Keratinocyte (primary cell): ENCODE measurements at regions not wholly inside any gene's neighbourhood (a gene's known extent, or its start where the extent isn't known, plus 50 kb on each side); places are given as distances from the start of the nearest gene placed in this dataset.

Experiments
- DNase-seq: peaks from one replicate; pipeline ENCODE4 v3.0.0-alpha.2; 2011; ENCODE audit warnings: low read depth, missing footprints, low spot score
- FAIRE-seq: peaks from 2 replicates; lab custom pipeline; 2011; peaks lifted over from hg19 to GRCh38; lab: Jason Lieb, UNC
- H2AFZ ChIP-seq: 2 replicates; pipeline ENCODE4 v1.6.0; 2012; ENCODE audit warnings: low read length, control low read depth, inconsistent platforms; ENCODE audit not compliant: control insufficient read depth
- H3K27ac ChIP-seq: 2 replicates; pipeline ENCODE4 v1.5.1; 2011; ENCODE audit warnings: low read length; ENCODE audit not compliant: control insufficient read depth, insufficient read depth
- H3K27me3 ChIP-seq: 3 replicates; pipeline ENCODE4 v1.6.0; 2011; ENCODE audit warnings: low read length; ENCODE audit not compliant: control insufficient read depth, insufficient read depth; ENCODE audit errors: extremely low read depth
- H3K36me3 ChIP-seq, 2 experiments: 2 replicates in 1 of 2; 3 replicates in 1 of 2; pipeline ENCODE4 v1.5.1; 2011; ENCODE audit warnings: low read length in 2 of 2, mild to moderate bottlenecking in 1 of 2; ENCODE audit not compliant: control insufficient read depth in 2 of 2, insufficient read depth in 2 of 2; ENCODE audit errors: extremely low read depth in 1 of 2
- H3K4me1 ChIP-seq: 3 replicates; pipeline ENCODE4 v1.5.1; 2011; ENCODE audit warnings: low read length; ENCODE audit not compliant: control insufficient read depth, insufficient read depth; ENCODE audit errors: extremely low read depth
- H3K4me2 ChIP-seq: 3 replicates; pipeline ENCODE4 v1.6.0; 2011; ENCODE audit warnings: low read depth, low read length; ENCODE audit not compliant: control insufficient read depth, insufficient read depth; ENCODE audit errors: extremely low read depth
- H3K4me3 ChIP-seq, 3 experiments: fragments of 200-600 bp in 1 of 3; sonication (generic) in 1 of 3; 2 replicates in 2 of 3; 3 replicates in 1 of 3; pipeline ENCODE4 v1.5.1; 2011 to 2016; ENCODE audit warnings: low read length in 3 of 3, mild to moderate bottlenecking in 3 of 3, control low read depth in 2 of 3, inconsistent platforms in 1 of 3, low read depth in 1 of 3, mixed read lengths in 1 of 3, mixed run types in 1 of 3, moderate library complexity in 1 of 3; ENCODE audit not compliant: control insufficient read depth in 2 of 3, insufficient read depth in 2 of 3; ENCODE audit errors: extremely low read depth in 1 of 3
- H3K79me2 ChIP-seq: 2 replicates; pipeline ENCODE4 v1.6.0; 2012; ENCODE audit warnings: low read length; ENCODE audit not compliant: control insufficient read depth, insufficient read depth
- H3K9ac ChIP-seq: 3 replicates; pipeline ENCODE4 v1.6.0; 2011; ENCODE audit warnings: low read length; ENCODE audit not compliant: control insufficient read depth, insufficient read depth; ENCODE audit errors: extremely low read depth
- H3K9me1 ChIP-seq: 3 replicates; pipeline ENCODE4 v1.6.0; 2011; ENCODE audit warnings: low read length; ENCODE audit not compliant: control insufficient read depth, insufficient read depth; ENCODE audit errors: extremely low read depth
- H3K9me3 ChIP-seq: 2 replicates; pipeline ENCODE4 v1.5.1; 2012; ENCODE audit warnings: low read depth, low read length; ENCODE audit not compliant: control insufficient read depth
- H4K20me1 ChIP-seq: 3 replicates; pipeline ENCODE4 v1.6.0; 2011; ENCODE audit warnings: low read length; ENCODE audit not compliant: control insufficient read depth, insufficient read depth; ENCODE audit errors: extremely low read depth
- CTCF ChIP-seq, 3 experiments: IDR thresholded peaks in 1 of 3; conservative IDR thresholded peaks in 1 of 3; optimal IDR thresholded peaks in 1 of 3; 2 replicates in 2 of 3; 3 replicates in 1 of 3; pipeline versions ENCODE3 to v1.5.1; 2011; ENCODE audit warnings: low read length in 3 of 3, mild to moderate bottlenecking in 3 of 3, moderate library complexity in 2 of 3, control low read depth in 1 of 3, inconsistent platforms in 1 of 3; ENCODE audit not compliant: insufficient read depth in 2 of 3; ENCODE audit errors: extremely low read depth in 1 of 3
- EZH2 ChIP-seq: IDR thresholded peaks from one replicate; pipeline ENCODE4 v1.6.1; 2012; ENCODE audit warnings: inconsistent platforms, mild to moderate bottlenecking, low read length, moderate library complexity
- dilution Hi-C: fragments of 300-500 bp; cut with MboI; formaldehyde crosslinking; loops from one replicate; pipeline ENCODE4 v1.7.0; 2020; ENCODE audit warnings: low sequenced_read_pairs; ENCODE audit not compliant: extremely low pct_ligation_motif_present

- TF ChIP-seq CTCF (optimal IDR thresholded peaks at IDR 0.05 in 1 of 3, IDR thresholded peaks at IDR 0.05 in 1 of 3, conservative IDR thresholded peaks at IDR 0.05 in 1 of 3; ENCODE audit: extremely low read depth in 1 of 3, insufficient read depth in 2 of 3, low read length in 3 of 3) (no peak), EZH2 (no peak)
- no peak for FAIRE-seq
- H3K27me3 ChIP-seq: no peaks in the 10 kb centered on the region
These were observed 218.1 kb upstream of the SRRM4 start for GRCh38 chr12:118763234-118763633.

GRCh38 chr12:118773956-118774723, 207.2 kb upstream of the SRRM4 start:
- Histone ChIP-seq H3K4me2 (no peak overlapping the region), H3K9me1 (no peaks in the 10 kb centered on the region), H3K36me3 (no peaks in the 10 kb centered on the region), H3K27me3 (no peaks in the 10 kb centered on the region), H4K20me1 (no peaks in the 10 kb centered on the region), H3K9me3 (no peaks in the 10 kb centered on the region), H3K79me2 (no peaks in the 10 kb centered on the region), H3K4me3 (no peak overlapping the region), H3K27ac (no peak overlapping the region), H3K9ac (no peak overlapping the region), H2AFZ (no peak overlapping the region), H3K4me1 (no peaks in the 10 kb centered on the region)
- TF ChIP-seq CTCF (optimal IDR thresholded peaks at IDR 0.05 in 1 of 3, IDR thresholded peaks at IDR 0.05 in 1 of 3, conservative IDR thresholded peaks at IDR 0.05 in 1 of 3; ENCODE audit: extremely low read depth in 1 of 3, insufficient read depth in 2 of 3, low read length in 3 of 3) (no peak), EZH2 (no peak)
- DNase-seq: no peak
- dilution Hi-C loops: no loop called here
- FAIRE-seq: no peak

More at GRCh38 chr12:118763234-118763633, 218.1 kb upstream of the SRRM4 start:
- no peak overlapping the region for H2AFZ ChIP-seq
- no peaks in the 10 kb centered on the region for H3K36me3 ChIP-seq
- H3K9me3 ChIP-seq: no peaks in the 10 kb centered on the region
- dilution Hi-C loops: no loop called here
- H4K20me1 ChIP-seq: no peaks in the 10 kb centered on the region
- no peak for DNase-seq
- no peaks in the 10 kb centered on the region for H3K9me1 ChIP-seq
- H3K4me3 ChIP-seq: no peak overlapping the region
- H3K27ac ChIP-seq: no peak overlapping the region
- no peaks in the 10 kb centered on the region for H3K79me2 ChIP-seq
- no peak overlapping the region for H3K9ac ChIP-seq
- H3K4me1 ChIP-seq: no peaks in the 10 kb centered on the region
- H3K4me2 ChIP-seq: no peak overlapping the region
